ENCODE measurements at regions not wholly inside any gene's neighbourhood (a gene's known extent, or its start where the extent isn't known, plus 50 kb on each side); places are given as distances from the start of the nearest gene placed in this dataset.

- TF ChIP-seq, protein P1, sequence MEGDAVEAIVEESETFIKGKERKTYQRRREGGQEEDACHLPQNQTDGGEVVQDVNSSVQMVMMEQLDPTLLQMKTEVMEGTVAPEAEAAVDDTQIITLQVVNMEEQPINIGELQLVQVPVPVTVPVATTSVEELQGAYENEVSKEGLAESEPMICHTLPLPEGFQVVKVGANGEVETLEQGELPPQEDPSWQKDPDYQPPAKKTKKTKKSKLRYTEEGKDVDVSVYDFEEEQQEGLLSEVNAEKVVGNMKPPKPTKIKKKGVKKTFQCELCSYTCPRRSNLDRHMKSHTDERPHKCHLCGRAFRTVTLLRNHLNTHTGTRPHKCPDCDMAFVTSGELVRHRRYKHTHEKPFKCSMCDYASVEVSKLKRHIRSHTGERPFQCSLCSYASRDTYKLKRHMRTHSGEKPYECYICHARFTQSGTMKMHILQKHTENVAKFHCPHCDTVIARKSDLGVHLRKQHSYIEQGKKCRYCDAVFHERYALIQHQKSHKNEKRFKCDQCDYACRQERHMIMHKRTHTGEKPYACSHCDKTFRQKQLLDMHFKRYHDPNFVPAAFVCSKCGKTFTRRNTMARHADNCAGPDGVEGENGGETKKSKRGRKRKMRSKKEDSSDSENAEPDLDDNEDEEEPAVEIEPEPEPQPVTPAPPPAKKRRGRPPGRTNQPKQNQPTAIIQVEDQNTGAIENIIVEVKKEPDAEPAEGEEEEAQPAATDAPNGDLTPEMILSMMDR (IDR thresholded peaks at IDR 0.05 in 8 of 11, conservative IDR thresholded peaks at IDR 0.05 in 3 of 11): no peak
- TF ChIP-seq POLR2AphosphoS5 (IDR thresholded peaks at IDR 0.05): no peak
- no peak for TF ChIP-seq POLR2A (IDR thresholded peaks at IDR 0.05)
These were observed 442.6 kb upstream of the CPEB2 start for GRCh38 chr4:14559646-14560045.

Data from spleen (tissue), 7 donors.